Gastrocnemius medialis (tissue), 4 donors: ENCODE measurements at regions not wholly inside any gene's neighbourhood (a gene's known extent, or its start where the extent isn't known, plus 50 kb on each side); places are given as distances from the start of the nearest gene placed in this dataset.

Source experiments
- POLR2A ChIP-seq, 2 donors: fragments of 450-650 bp; IDR thresholded peaks; one replicate each; pipeline ENCODE4 v1.6.1; 2017; ENCODE audit warnings: antibody characterized with exemption in 2 of 2, mild to moderate bottlenecking in 2 of 2, moderate library complexity in 2 of 2
- TF ChIP-seq, protein P1 (sequence below), 5 experiments: fragments of 450-650 bp in 3 of 5; fragments of 200-600 bp in 2 of 5; sonication (generic) in 2 of 5; IDR thresholded peaks in 4 of 5; conservative IDR thresholded peaks in 1 of 5; 1 replicate in 4 of 5; 2 replicates in 1 of 5; pipeline ENCODE4 v1.5.1; 2016 to 2019; ENCODE audit warnings: antibody characterized with exemption in 5 of 5, mild to moderate bottlenecking in 3 of 5, moderate library complexity in 3 of 5

DNA sequence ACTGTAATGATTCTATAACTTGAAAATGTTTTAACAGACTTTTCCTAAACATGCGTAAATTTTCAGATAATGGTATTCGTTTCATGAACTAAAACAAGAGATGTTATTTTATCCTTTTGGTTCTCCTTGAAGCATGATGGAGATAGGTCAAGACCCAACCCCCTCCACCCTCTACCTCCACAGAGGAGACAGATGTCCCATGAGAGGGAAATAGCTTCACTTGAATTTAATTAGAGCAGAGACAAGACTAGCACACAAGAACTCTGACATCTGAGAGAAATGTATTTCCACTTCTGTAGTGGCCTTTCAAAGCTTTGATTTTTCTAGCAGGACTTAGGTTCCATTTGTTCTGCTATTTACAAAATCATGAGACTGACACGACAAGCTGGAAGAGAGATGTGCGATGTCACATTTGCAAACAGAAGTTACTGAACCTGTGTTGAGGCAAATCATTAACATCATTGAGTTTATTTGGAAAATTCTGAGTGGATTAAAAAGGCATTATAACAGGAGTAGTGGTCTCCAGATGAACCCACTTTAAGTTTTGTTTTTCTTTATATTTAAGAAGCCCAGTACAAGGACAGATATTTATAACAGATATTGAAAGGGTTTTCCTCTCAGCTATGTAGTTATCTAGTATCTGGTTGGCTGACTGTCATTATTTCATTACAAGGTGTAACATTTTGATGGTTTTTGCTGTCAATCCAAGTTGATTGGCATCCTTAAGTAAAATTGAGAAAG, 276.2 kb downstream of the ASXL3 start:
- TF ChIP-seq, protein P1, sequence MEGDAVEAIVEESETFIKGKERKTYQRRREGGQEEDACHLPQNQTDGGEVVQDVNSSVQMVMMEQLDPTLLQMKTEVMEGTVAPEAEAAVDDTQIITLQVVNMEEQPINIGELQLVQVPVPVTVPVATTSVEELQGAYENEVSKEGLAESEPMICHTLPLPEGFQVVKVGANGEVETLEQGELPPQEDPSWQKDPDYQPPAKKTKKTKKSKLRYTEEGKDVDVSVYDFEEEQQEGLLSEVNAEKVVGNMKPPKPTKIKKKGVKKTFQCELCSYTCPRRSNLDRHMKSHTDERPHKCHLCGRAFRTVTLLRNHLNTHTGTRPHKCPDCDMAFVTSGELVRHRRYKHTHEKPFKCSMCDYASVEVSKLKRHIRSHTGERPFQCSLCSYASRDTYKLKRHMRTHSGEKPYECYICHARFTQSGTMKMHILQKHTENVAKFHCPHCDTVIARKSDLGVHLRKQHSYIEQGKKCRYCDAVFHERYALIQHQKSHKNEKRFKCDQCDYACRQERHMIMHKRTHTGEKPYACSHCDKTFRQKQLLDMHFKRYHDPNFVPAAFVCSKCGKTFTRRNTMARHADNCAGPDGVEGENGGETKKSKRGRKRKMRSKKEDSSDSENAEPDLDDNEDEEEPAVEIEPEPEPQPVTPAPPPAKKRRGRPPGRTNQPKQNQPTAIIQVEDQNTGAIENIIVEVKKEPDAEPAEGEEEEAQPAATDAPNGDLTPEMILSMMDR (IDR thresholded peaks at IDR 0.05 in 4 of 5, conservative IDR thresholded peaks at IDR 0.05 in 1 of 5) = no peak
- TF ChIP-seq POLR2A (IDR thresholded peaks at IDR 0.05) = no peak
